ENCODE measurements at regions not wholly inside any gene's neighbourhood (a gene's known extent, or its start where the extent isn't known, plus 50 kb on each side); places are given as distances from the start of the nearest gene placed in this dataset.
"Not testable (repeated sequence)": the region's sequence is repeated elsewhere in the genome, so short reads cannot be mapped to it uniquely, and the experiment has no call there.

DNA sequence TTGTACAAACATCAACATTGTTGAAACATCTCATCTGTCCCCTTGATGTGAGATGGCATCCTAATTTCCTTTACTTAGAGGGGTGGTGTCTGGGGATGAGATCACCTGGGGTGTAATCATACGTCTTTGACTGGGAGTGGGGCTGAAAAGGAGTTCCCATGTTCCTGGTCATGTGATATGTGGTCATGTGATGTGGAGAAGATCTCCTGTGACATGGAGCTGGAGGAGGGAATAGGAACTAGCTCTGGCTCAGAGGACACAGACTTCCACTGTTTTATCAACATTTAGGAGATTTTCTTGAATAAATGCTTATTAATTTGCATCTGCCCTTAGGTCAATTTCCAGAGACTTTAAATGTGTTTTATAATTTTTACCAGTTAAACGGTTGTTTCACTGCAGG is 868.6 kb upstream of the TPTE start:
- FAIRE-seq, CTCF ChIA-PET: not testable (repeated sequence)
- WGBS (ENCODE audit: missing lambda C conversion rate) = 2% methylated on average over 2 of the region's 2 CpGs

DNA sequence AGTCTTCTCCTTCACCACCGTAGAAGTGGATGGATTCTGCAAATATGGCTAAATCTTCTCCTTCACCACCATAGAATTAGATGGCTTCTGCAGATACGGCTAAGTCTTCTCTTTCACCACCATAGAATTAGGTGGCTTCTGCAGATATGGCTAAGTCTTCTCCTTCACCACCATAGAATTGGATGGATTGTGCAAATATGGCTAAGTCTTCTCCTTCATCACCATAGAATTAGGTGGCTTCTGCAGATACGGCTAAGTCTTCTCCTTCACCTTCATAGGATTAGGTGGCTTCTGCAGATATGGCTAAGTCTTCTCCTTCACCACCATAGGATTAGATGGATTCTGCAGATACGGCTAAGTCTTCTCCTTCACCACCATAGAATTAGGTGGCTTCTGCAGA is 866.2 kb upstream of the TPTE start:
- H3K27ac ChIP-seq; POLR2A ChIA-PET; H3K9me3 ChIP-seq; ATAC-seq; FAIRE-seq; H3K4me1 ChIP-seq; CTCF ChIA-PET; DNase-seq (ENCODE audit: low read depth in 1 of 2, low spot score in 1 of 2); H3K4me2 ChIP-seq; H3K4me3 ChIP-seq: not testable (repeated sequence)
- 16% methylated on average over 4 of the region's 4 CpGs for WGBS (ENCODE audit: missing lambda C conversion rate)

More for the DNA sequence above, 868.6 kb upstream of the TPTE start:
- H3K4me1 ChIP-seq, H3K4me3 ChIP-seq, H3K9me3 ChIP-seq, ATAC-seq, H3K4me2 ChIP-seq, POLR2A ChIA-PET, H3K27ac ChIP-seq: not testable (repeated sequence)
- TF ChIP-seq, protein P1, sequence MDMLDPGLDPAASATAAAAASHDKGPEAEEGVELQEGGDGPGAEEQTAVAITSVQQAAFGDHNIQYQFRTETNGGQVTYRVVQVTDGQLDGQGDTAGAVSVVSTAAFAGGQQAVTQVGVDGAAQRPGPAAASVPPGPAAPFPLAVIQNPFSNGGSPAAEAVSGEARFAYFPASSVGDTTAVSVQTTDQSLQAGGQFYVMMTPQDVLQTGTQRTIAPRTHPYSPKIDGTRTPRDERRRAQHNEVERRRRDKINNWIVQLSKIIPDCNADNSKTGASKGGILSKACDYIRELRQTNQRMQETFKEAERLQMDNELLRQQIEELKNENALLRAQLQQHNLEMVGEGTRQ (IDR thresholded peaks at IDR 0.05) = peak; percentile 59
- DNase-seq (ENCODE audit: low read depth in 1 of 2, low spot score in 1 of 2) = peak in 1 of 2 experiments; percentile 6

DNA sequence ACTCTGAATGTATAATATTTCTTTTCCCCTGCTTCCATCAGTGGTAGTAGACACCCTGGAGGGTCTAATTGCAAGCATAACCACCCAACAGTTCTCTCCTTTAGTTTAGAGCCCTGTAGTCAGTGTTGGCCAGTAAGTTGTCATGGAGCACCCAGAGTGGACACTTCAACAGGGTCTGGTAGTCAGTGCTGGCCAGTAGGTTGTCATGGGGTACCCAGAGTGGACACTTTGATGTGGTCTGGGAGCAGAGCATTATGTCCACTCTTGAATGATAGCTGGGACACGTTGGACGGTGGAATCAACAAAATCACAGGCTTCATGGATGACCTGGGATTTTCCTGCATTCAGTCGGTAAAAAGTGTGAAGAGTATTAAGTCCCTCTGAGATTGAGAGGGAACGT is 864.9 kb upstream of the TPTE start:
- DNase-seq (ENCODE audit: low read depth in 1 of 2, low spot score in 1 of 2); H3K4me3 ChIP-seq; H3K9me3 ChIP-seq; CTCF ChIA-PET; FAIRE-seq; POLR2A ChIA-PET; H3K4me1 ChIP-seq; H3K4me2 ChIP-seq; ATAC-seq; H3K27ac ChIP-seq: not testable (repeated sequence)
- 41% methylated on average over 4 of the region's 4 CpGs for WGBS (ENCODE audit: missing lambda C conversion rate)

DNA sequence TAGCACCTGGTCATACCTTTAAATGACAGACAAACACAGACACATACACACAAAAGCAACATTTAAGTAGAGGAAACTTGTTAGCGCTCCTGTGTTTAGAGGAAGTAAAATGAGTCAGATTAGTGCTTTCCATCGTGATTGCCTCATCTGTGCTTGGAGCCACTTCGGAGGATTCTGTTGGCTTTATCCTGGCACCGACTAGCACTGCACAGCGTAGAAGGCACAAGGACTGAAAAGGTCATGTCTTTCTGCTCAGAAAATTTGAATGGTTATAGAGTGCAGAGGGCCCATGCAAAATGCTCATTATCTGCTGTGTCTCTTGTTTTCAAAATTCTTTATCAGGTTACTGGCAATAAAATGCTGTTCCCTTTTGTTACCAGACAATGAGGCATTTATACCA is 863.6 kb upstream of the TPTE start:
- POLR2A ChIA-PET; H3K4me3 ChIP-seq; H3K4me2 ChIP-seq; FAIRE-seq; ATAC-seq; H3K4me1 ChIP-seq; H3K9me3 ChIP-seq; H3K27ac ChIP-seq; DNase-seq (ENCODE audit: low read depth in 1 of 2, low spot score in 1 of 2); CTCF ChIA-PET: not testable (repeated sequence)
- 9% methylated on average over 5 of the region's 5 CpGs for WGBS (ENCODE audit: missing lambda C conversion rate)

DNA sequence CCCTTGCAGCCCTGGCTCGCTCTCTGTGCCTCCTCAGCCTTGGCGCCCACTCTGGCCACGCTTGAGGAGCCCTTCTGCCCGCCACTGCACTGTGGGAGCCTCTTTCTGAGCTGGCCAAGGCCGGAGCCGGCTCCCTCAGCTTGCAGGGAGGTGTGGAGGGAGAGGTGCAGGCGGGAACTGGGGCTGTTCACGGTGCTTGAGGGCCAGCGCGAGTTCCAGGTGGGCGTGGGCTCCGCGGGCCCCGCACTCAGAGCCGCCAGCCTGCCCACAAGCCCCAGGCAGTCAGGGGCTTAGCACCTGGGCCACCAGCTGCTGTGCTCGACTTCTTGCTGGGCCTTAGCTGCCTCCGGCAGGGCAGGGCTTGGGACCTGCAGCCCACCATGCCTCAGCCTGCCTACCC is 861.5 kb upstream of the TPTE start:
- H3K9me3 ChIP-seq; CTCF ChIA-PET; H3K4me3 ChIP-seq; H3K4me2 ChIP-seq; FAIRE-seq; H3K27ac ChIP-seq; H3K4me1 ChIP-seq; POLR2A ChIA-PET; ATAC-seq; DNase-seq (ENCODE audit: low read depth in 1 of 2, low spot score in 1 of 2): not testable (repeated sequence)
- no CpG with 5 or more reads among the region's 17 CpGs for WGBS (ENCODE audit: missing lambda C conversion rate)

DNA sequence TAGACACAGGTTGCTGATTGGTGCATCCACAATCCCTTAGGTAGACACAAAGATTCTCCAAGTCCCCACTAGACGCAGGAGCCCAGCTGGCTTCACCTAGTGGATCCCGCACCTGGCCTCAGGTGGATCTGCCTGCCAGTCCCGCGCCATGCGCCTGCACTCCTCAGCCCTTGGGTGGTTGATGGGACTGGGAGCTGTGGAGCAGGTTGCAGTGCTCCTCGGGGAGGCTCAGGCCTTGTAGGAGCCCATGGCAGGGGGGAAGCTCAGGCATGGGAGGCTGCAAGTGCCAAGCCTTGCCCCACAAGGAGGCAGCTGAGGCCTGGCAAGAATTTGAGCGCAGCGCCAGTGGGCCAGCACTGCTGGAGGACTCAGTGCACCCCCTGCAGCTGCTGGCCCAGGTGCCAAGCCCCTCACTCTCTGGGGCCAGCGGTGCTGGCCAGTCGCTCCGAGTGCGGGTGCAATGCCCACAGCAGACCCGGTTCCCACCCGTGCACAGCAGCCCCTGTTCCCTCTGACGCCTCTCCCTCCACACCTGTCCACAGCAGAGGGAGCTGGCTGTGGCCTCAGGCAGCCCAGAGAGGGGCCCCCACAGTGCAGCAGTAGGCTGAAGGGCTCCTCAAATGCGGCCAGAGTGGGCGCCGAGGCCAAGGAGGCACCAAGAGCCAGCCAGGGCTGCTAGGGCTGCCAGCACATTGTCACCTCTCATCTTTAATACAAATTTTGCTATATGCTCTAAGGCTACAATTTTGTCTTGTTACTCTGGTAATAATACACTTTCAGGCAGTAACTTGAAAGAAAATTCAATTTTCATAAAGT is 857.3 kb upstream of the TPTE start:
- H3K4me3 ChIP-seq; H3K4me2 ChIP-seq; POLR2A ChIA-PET; CTCF ChIA-PET; H3K9me3 ChIP-seq; H3K27ac ChIP-seq; FAIRE-seq; DNase-seq (ENCODE audit: low read depth in 1 of 2, low spot score in 1 of 2); ATAC-seq; H3K4me1 ChIP-seq: not testable (repeated sequence)
- WGBS (ENCODE audit: missing lambda C conversion rate) = no CpG with 5 or more reads among the region's 18 CpGs

DNA sequence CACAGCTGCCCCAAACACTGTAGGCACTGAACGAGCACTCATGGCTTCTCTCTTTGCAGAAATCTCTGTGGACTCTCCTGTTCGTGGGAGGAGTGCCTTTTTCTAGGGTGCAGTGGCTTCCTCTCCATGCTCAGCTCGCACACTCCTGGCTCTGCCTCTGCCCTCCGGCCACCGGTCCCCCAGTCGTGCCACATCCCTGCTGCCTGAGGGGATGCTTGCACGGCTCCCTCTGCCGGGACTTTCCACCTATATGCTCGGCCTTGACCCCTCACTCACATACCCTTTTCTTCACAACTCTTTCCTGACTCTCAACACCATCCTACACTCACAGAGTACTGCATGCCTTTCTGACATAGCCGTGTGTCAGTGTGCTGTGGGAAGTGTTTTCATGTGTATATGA is 845.6 kb upstream of the TPTE start:
- FAIRE-seq; H3K27ac ChIP-seq; H3K4me1 ChIP-seq; POLR2A ChIA-PET; H3K4me3 ChIP-seq; CTCF ChIA-PET; DNase-seq (ENCODE audit: low read depth in 1 of 2, low spot score in 1 of 2); ATAC-seq; H3K9me3 ChIP-seq; H3K4me2 ChIP-seq: not testable (repeated sequence)
- 20% methylated on average over 7 of the region's 10 CpGs for WGBS (ENCODE audit: missing lambda C conversion rate)

DNA sequence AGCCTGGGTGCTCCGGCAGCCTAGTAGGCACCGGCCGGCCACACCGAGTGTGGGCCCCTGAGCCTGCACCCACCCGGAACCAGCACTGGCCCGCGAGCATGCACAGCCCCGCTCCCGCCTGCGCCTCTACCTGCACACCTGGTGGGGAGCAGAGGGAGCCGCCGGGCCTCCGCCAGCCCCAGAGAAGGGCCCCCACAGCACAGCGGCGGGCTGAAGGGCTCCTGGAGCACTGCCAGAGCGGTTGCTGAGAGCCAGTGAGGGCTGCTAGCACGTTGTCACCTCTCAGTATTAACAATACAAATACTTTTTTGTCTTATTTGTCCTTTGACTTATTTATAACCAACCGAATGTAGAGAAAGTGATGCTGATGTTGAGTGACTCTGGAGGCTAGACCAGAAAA is 842.4 kb upstream of the TPTE start:
- POLR2A ChIA-PET; CTCF ChIA-PET; H3K9me3 ChIP-seq; FAIRE-seq; H3K27ac ChIP-seq; H3K4me2 ChIP-seq; DNase-seq (ENCODE audit: low read depth in 1 of 2, low spot score in 1 of 2); H3K4me3 ChIP-seq; H3K4me1 ChIP-seq; ATAC-seq: not testable (repeated sequence)
- WGBS (ENCODE audit: missing lambda C conversion rate) = 0% methylated on average over 4 of the region's 18 CpGs

DNA sequence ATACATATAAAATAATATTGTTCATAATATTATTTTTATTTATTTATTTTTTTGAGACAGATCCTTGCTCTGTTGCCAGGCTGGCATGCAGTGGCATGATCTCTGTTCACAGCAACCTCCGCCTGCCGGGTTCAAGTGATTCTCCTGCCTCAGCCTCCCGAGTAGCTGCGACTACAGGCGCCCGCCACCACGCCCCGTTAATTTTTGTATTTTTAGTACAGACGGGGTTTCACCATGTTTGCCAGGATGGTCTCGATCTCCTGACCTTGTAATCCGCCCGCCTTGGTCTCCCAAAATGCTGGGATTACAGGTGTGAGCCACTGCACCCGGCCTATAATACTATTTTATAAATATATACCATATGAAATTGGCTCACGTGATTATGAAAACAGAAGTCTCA is 832.4 kb upstream of the TPTE start:
- WGBS (ENCODE audit: missing lambda C conversion rate) = 10% methylated on average over 2 of the region's 14 CpGs
- CTCF ChIA-PET = not testable (repeated sequence)

DNA sequence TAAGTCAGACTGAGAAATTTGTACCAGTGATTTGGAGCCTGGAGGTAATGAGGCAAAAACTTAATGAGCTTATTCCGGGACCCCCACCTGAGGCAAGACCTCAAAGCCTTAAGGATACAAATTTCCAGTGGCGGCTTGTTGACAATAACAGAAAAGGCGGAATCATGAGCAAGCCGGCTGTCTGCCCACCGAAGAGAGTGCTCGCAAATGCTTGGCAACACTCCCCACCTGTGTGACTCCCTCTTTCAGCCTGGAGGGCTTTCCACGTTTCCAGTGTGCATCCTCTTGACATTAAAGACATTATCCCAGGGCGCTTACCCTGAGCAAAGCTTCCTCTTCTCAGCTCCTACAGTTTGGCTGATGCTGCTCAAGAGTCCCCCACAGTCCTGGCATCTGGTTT is 830.4 kb upstream of the TPTE start:
- H3K27ac ChIP-seq; CTCF ChIA-PET; H3K4me1 ChIP-seq; H3K4me3 ChIP-seq; H3K4me2 ChIP-seq; FAIRE-seq; H3K9me3 ChIP-seq; DNase-seq (ENCODE audit: low read depth in 1 of 2, low spot score in 1 of 2); POLR2A ChIA-PET; ATAC-seq: not testable (repeated sequence)
- 13% methylated on average over 5 of the region's 8 CpGs for WGBS (ENCODE audit: missing lambda C conversion rate)

More for the DNA sequence above, 832.4 kb upstream of the TPTE start:
- FAIRE-seq; H3K27ac ChIP-seq; DNase-seq (ENCODE audit: low read depth in 1 of 2, low spot score in 1 of 2); H3K4me1 ChIP-seq; H3K4me3 ChIP-seq; H3K9me3 ChIP-seq; POLR2A ChIA-PET; ATAC-seq; H3K4me2 ChIP-seq: not testable (repeated sequence)

DNA sequence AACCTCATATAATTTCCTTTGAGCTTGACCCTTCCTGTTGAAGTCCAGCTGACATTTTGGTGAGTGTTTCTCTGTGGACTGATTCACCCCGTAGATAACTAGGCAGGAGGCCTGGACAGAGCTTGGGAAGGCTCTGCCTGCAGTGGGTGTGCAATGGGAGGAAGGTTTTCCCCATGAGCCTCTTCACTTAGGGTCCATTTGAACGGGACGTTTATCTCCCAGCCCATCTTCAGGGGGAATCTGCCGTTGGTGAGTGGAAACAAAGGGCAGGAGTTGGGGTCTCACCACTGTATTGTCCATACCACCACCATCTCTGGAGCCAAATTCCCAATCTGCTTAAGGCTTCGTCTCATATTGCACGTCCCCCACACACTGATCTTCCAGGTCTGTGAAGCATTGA is 825.6 kb upstream of the TPTE start:
- H3K4me3 ChIP-seq; CTCF ChIA-PET; H3K9me3 ChIP-seq; ATAC-seq; H3K27ac ChIP-seq; DNase-seq (ENCODE audit: low read depth in 1 of 2, low spot score in 1 of 2); H3K4me2 ChIP-seq; FAIRE-seq; H3K4me1 ChIP-seq; POLR2A ChIA-PET: not testable (repeated sequence)
- 2% methylated on average over 6 of the region's 6 CpGs for WGBS (ENCODE audit: missing lambda C conversion rate)
